BLaER1 treated with 17β-estradiol and CSF1 and Interleukin-3, amounts not matched to agents 10 nM and 100 nM (cell line): ENCODE measurements at regions not wholly inside any gene's neighbourhood (a gene's known extent, or its start where the extent isn't known, plus 50 kb on each side); places are given as distances from the start of the nearest gene placed in this dataset.
"Not testable (repeated sequence)": the region's sequence is repeated elsewhere in the genome, so short reads cannot be mapped to it uniquely, and the experiment has no call there.

Experiments used
- H3K27ac ChIP-seq, 11 experiments: shearing (Covaris generic); formaldehyde crosslinking; 2 replicates each; pipeline ENCODE4 v1.8.1; 2022
- H3K27me3 ChIP-seq, 11 experiments: shearing (Covaris generic); formaldehyde crosslinking; 2 replicates each; pipeline ENCODE4 v1.8.1; 2022
- H3K36me3 ChIP-seq, 11 experiments: shearing (Covaris generic); formaldehyde crosslinking; 2 replicates each; pipeline ENCODE4 v1.8.1; 2022
- H3K4me1 ChIP-seq, 10 experiments: shearing (Covaris generic); formaldehyde crosslinking; 2 replicates each; pipeline ENCODE4 v1.8.1; 2022
- H3K4me2 ChIP-seq, 11 experiments: shearing (Covaris generic); formaldehyde crosslinking; 2 replicates each; pipeline ENCODE4 v1.8.1; 2022
- H3K4me3 ChIP-seq, 10 experiments: shearing (Covaris generic); formaldehyde crosslinking; 2 replicates each; pipeline ENCODE4 v1.8.1; 2022
- H3K9ac ChIP-seq, 11 experiments: shearing (Covaris generic); formaldehyde crosslinking; 2 replicates each; pipeline ENCODE4 v1.8.1; 2022
- H3K9me3 ChIP-seq, 11 experiments: shearing (Covaris generic); formaldehyde crosslinking; replicated peaks in 1 of 11; 2 replicates each; pipeline ENCODE4 v1.8.1; 2022
- H4K20me1 ChIP-seq, 11 experiments: shearing (Covaris generic); formaldehyde crosslinking; 2 replicates each; pipeline ENCODE4 v1.8.1; 2022
- Cebpa-rat ChIP-seq, 11 experiments: shearing (Covaris generic); IDR thresholded peaks; 2 replicates each; pipeline ENCODE4 v1.8.1; 2022

- TF ChIP-seq Cebpa-rat (IDR thresholded peaks at IDR 0.05) = no peak
- H3K27me3 ChIP-seq = no peaks in the 10 kb centered on the region
- peak overlapping the region in 3 of 11 experiments; percentile 67 to 80 (median 70); a peak in 5 of 22 replicates for H3K27ac ChIP-seq
- H3K9ac ChIP-seq = peak overlapping the region in 1 of 11 experiments; percentile 39; a peak in 2 of 22 replicates
- no peak overlapping the region; a peak in 1 of 20 replicates for H3K4me3 ChIP-seq
- peaks cover 11 to 96% (median 17%) of the 10 kb centered on the region in 10 experiments for H3K4me1 ChIP-seq
- H4K20me1 ChIP-seq = no peaks in the 10 kb centered on the region
- peak overlapping the region in 4 of 11 experiments; percentile 66 to 92 (median 86); a peak in 6 of 22 replicates for H3K4me2 ChIP-seq
- H3K9me3 ChIP-seq = peaks cover 0 to 45% (median 22%) of the 10 kb centered on the region in 11 experiments; a peak in 17 of 22 replicates
- peaks cover 0 to 28% (median 0%) of the 10 kb centered on the region in 11 experiments; a peak in 7 of 22 replicates for H3K36me3 ChIP-seq
Observed at GRCh38 chr6:11373208-11373607, 140.7 kb upstream of the NEDD9 start.

- not testable (repeated sequence) for H3K27me3 ChIP-seq
Observed at GRCh38 chr6:11372186-11372790, 139.8 kb upstream of the NEDD9 start.

GRCh38 chr6:11370191-11371018 lies 137.9 kb upstream of the NEDD9 start:
- TF ChIP-seq Cebpa-rat (IDR thresholded peaks at IDR 0.05) = no peak
- H3K9ac ChIP-seq = no peak overlapping the region
- no peak overlapping the region for H3K4me3 ChIP-seq
- peaks cover 0 to 18% (median 7%) of the 10 kb centered on the region in 11 experiments; a peak in 6 of 22 replicates for H3K9me3 ChIP-seq
- H3K27me3 ChIP-seq = no peaks in the 10 kb centered on the region
- H3K4me1 ChIP-seq = peaks cover 11 to 93% (median 21%) of the 10 kb centered on the region in 10 experiments
- H3K4me2 ChIP-seq = peak overlapping the region in 2 of 11 experiments; percentile 29 to 67; a peak in 4 of 22 replicates
- H3K27ac ChIP-seq = no peak overlapping the region
- no peaks in the 10 kb centered on the region for H4K20me1 ChIP-seq
- peaks cover 0 to 15% (median 0%) of the 10 kb centered on the region in 11 experiments; a peak in 2 of 22 replicates for H3K36me3 ChIP-seq

More at GRCh38 chr6:11372186-11372790, 139.8 kb upstream of the NEDD9 start:
- H3K36me3 ChIP-seq = peaks cover 0 to 20% (median 0%) of the 10 kb centered on the region in 11 experiments; a peak in 4 of 22 replicates
- peaks cover 0 to 36% (median 15%) of the 10 kb centered on the region in 11 experiments; a peak in 16 of 22 replicates for H3K9me3 ChIP-seq
- H3K4me1 ChIP-seq = peaks cover 11 to 96% (median 21%) of the 10 kb centered on the region in 10 experiments
- peak overlapping the region in 2 of 11 experiments; percentile 38 to 39; a peak in 4 of 22 replicates for H3K9ac ChIP-seq
- peak overlapping the region in 3 of 11 experiments; percentile 81 to 92 (median 90); a peak in 5 of 22 replicates for H3K4me2 ChIP-seq
- not testable (repeated sequence) for H3K4me3 ChIP-seq, H4K20me1 ChIP-seq
- peak overlapping the region in 3 of 11 experiments; percentile 54 to 80 (median 70); a peak in 5 of 22 replicates for H3K27ac ChIP-seq

GRCh38 chr6:11368760-11369159 lies 136.3 kb upstream of the NEDD9 start:
- Histone ChIP-seq H3K36me3 (peaks cover 0 to 31% (median 0%) of the 10 kb centered on the region in 11 experiments; a peak in 5 of 22 replicates), H3K4me1 (peaks cover 0 to 86% (median 5%) of the 10 kb centered on the region in 10 experiments; a peak in 11 of 20 replicates), H3K9ac (no peak overlapping the region), H3K4me2 (peak overlapping the region in 2 of 11 experiments; percentile 2 to 4; a peak in 1 of 22 replicates), H3K4me3 (no peak overlapping the region), H4K20me1 (no peaks in the 10 kb centered on the region), H3K9me3 (peaks cover 0 to 17% (median 7%) of the 10 kb centered on the region in 11 experiments; a peak in 5 of 22 replicates), H3K27me3 (no peaks in the 10 kb centered on the region), H3K27ac (no peak overlapping the region)
- no peak for TF ChIP-seq Cebpa-rat (IDR thresholded peaks at IDR 0.05)

GRCh38 chr6:11368264-11368663 lies 135.8 kb upstream of the NEDD9 start:
- Histone ChIP-seq H3K9me3 (peaks cover 0 to 17% (median 7%) of the 10 kb centered on the region in 11 experiments; a peak in 5 of 22 replicates), H4K20me1 (no peaks in the 10 kb centered on the region), H3K4me2 (peak overlapping the region in 2 of 11 experiments; percentile 51 to 80; a peak in 3 of 22 replicates), H3K36me3 (peaks cover 0 to 36% (median 0%) of the 10 kb centered on the region in 11 experiments; a peak in 5 of 22 replicates), H3K4me1 (peaks cover 0 to 83% (median 4%) of the 10 kb centered on the region in 10 experiments; a peak in 10 of 20 replicates), H3K9ac (no peak overlapping the region), H3K4me3 (no peak overlapping the region), H3K27me3 (no peaks in the 10 kb centered on the region), H3K27ac (peak overlapping the region in 1 of 11 experiments; percentile 37; a peak in 1 of 22 replicates)
- no peak for TF ChIP-seq Cebpa-rat (IDR thresholded peaks at IDR 0.05)

- Histone ChIP-seq H3K36me3 (peaks cover 0 to 40% (median 0%) of the 10 kb centered on the region in 11 experiments; a peak in 5 of 22 replicates), H3K9ac (no peak overlapping the region), H3K27me3 (no peaks in the 10 kb centered on the region), H3K9me3 (peaks cover 0 to 17% (median 7%) of the 10 kb centered on the region in 11 experiments; a peak in 5 of 22 replicates), H3K4me2 (peak overlapping the region in 5 of 11 experiments; percentile 27 to 80 (median 29); a peak in 7 of 22 replicates), H3K4me3 (no peak overlapping the region), H3K4me1 (peaks cover 0 to 83% (median 4%) of the 10 kb centered on the region in 10 experiments; a peak in 10 of 20 replicates), H4K20me1 (no peaks in the 10 kb centered on the region), H3K27ac (peak overlapping the region in 1 of 11 experiments; percentile 37; a peak in 1 of 22 replicates)
- TF ChIP-seq Cebpa-rat (IDR thresholded peaks at IDR 0.05) = no peak
Observed at GRCh38 chr6:11367638-11368199, 135.3 kb upstream of the NEDD9 start.

- peaks cover 0 to 13% (median 4%) of the 10 kb centered on the region in 11 experiments; a peak in 4 of 22 replicates for H3K9me3 ChIP-seq
- H3K27me3 ChIP-seq = no peaks in the 10 kb centered on the region
- no peak for TF ChIP-seq Cebpa-rat (IDR thresholded peaks at IDR 0.05)
- H3K9ac ChIP-seq = no peak overlapping the region
- H3K27ac ChIP-seq = no peak overlapping the region; a peak in 1 of 22 replicates
- H4K20me1 ChIP-seq = no peaks in the 10 kb centered on the region
- H3K4me1 ChIP-seq = peaks cover 0 to 79% (median 4%) of the 10 kb centered on the region in 10 experiments; a peak in 10 of 20 replicates
- H3K4me3 ChIP-seq = no peak overlapping the region
- peaks cover 0 to 46% (median 0%) of the 10 kb centered on the region in 11 experiments; a peak in 5 of 22 replicates for H3K36me3 ChIP-seq
- peak overlapping the region in 5 of 11 experiments; percentile 27 to 80 (median 29); a peak in 8 of 22 replicates for H3K4me2 ChIP-seq
Observed at GRCh38 chr6:11366934-11367637, 134.6 kb upstream of the NEDD9 start.
